Keratinocyte (primary cell): ENCODE measurements at regions not wholly inside any gene's neighbourhood (a gene's known extent, or its start where the extent isn't known, plus 50 kb on each side); places are given as distances from the start of the nearest gene placed in this dataset.

Source experiments
- DNase-seq: peaks from one replicate; pipeline ENCODE4 v3.0.0-alpha.2; 2011; ENCODE audit warnings: low read depth, missing footprints, low spot score
- FAIRE-seq: peaks from 2 replicates; lab custom pipeline; 2011; peaks lifted over from hg19 to GRCh38; lab: Jason Lieb, UNC
- H2AFZ ChIP-seq: 2 replicates; pipeline ENCODE4 v1.6.0; 2012; ENCODE audit warnings: low read length, control low read depth, inconsistent platforms; ENCODE audit not compliant: control insufficient read depth
- H3K27ac ChIP-seq: 2 replicates; pipeline ENCODE4 v1.5.1; 2011; ENCODE audit warnings: low read length; ENCODE audit not compliant: control insufficient read depth, insufficient read depth
- H3K27me3 ChIP-seq: 3 replicates; pipeline ENCODE4 v1.6.0; 2011; ENCODE audit warnings: low read length; ENCODE audit not compliant: control insufficient read depth, insufficient read depth; ENCODE audit errors: extremely low read depth
- H3K36me3 ChIP-seq, 2 experiments: 2 replicates in 1 of 2; 3 replicates in 1 of 2; pipeline ENCODE4 v1.5.1; 2011; ENCODE audit warnings: low read length in 2 of 2, mild to moderate bottlenecking in 1 of 2; ENCODE audit not compliant: control insufficient read depth in 2 of 2, insufficient read depth in 2 of 2; ENCODE audit errors: extremely low read depth in 1 of 2
- H3K4me1 ChIP-seq: 3 replicates; pipeline ENCODE4 v1.5.1; 2011; ENCODE audit warnings: low read length; ENCODE audit not compliant: control insufficient read depth, insufficient read depth; ENCODE audit errors: extremely low read depth
- H3K4me2 ChIP-seq: 3 replicates; pipeline ENCODE4 v1.6.0; 2011; ENCODE audit warnings: low read depth, low read length; ENCODE audit not compliant: control insufficient read depth, insufficient read depth; ENCODE audit errors: extremely low read depth
- H3K4me3 ChIP-seq, 3 experiments: fragments of 200-600 bp in 1 of 3; sonication (generic) in 1 of 3; 2 replicates in 2 of 3; 3 replicates in 1 of 3; pipeline ENCODE4 v1.5.1; 2011 to 2016; ENCODE audit warnings: low read length in 3 of 3, mild to moderate bottlenecking in 3 of 3, control low read depth in 2 of 3, inconsistent platforms in 1 of 3, low read depth in 1 of 3, mixed read lengths in 1 of 3, mixed run types in 1 of 3, moderate library complexity in 1 of 3; ENCODE audit not compliant: control insufficient read depth in 2 of 3, insufficient read depth in 2 of 3; ENCODE audit errors: extremely low read depth in 1 of 3
- H3K79me2 ChIP-seq: 2 replicates; pipeline ENCODE4 v1.6.0; 2012; ENCODE audit warnings: low read length; ENCODE audit not compliant: control insufficient read depth, insufficient read depth
- H3K9ac ChIP-seq: 3 replicates; pipeline ENCODE4 v1.6.0; 2011; ENCODE audit warnings: low read length; ENCODE audit not compliant: control insufficient read depth, insufficient read depth; ENCODE audit errors: extremely low read depth
- H3K9me1 ChIP-seq: 3 replicates; pipeline ENCODE4 v1.6.0; 2011; ENCODE audit warnings: low read length; ENCODE audit not compliant: control insufficient read depth, insufficient read depth; ENCODE audit errors: extremely low read depth
- H3K9me3 ChIP-seq: 2 replicates; pipeline ENCODE4 v1.5.1; 2012; ENCODE audit warnings: low read depth, low read length; ENCODE audit not compliant: control insufficient read depth
- H4K20me1 ChIP-seq: 3 replicates; pipeline ENCODE4 v1.6.0; 2011; ENCODE audit warnings: low read length; ENCODE audit not compliant: control insufficient read depth, insufficient read depth; ENCODE audit errors: extremely low read depth
- EZH2 ChIP-seq: IDR thresholded peaks from one replicate; pipeline ENCODE4 v1.6.1; 2012; ENCODE audit warnings: inconsistent platforms, mild to moderate bottlenecking, low read length, moderate library complexity
- dilution Hi-C: fragments of 300-500 bp; cut with MboI; formaldehyde crosslinking; loops from one replicate; pipeline ENCODE4 v1.7.0; 2020; ENCODE audit warnings: low sequenced_read_pairs; ENCODE audit not compliant: extremely low pct_ligation_motif_present
- TF ChIP-seq, protein P1 (sequence below), 3 experiments: IDR thresholded peaks in 1 of 3; conservative IDR thresholded peaks in 1 of 3; optimal IDR thresholded peaks in 1 of 3; 2 replicates in 2 of 3; 3 replicates in 1 of 3; pipeline versions ENCODE3 to v1.5.1; 2011; ENCODE audit warnings: low read length in 3 of 3, mild to moderate bottlenecking in 3 of 3, moderate library complexity in 2 of 3, control low read depth in 1 of 3, inconsistent platforms in 1 of 3; ENCODE audit not compliant: insufficient read depth in 2 of 3; ENCODE audit errors: extremely low read depth in 1 of 3

GRCh38 chr2:133635131-133635530 is 66.9 kb upstream of the NCKAP5 start:
- Histone ChIP-seq H3K79me2 (peaks cover 30% of the 10 kb centered on the region), H4K20me1 (no peaks in the 10 kb centered on the region), H3K36me3 (peaks cover 0 to 3% of the 10 kb centered on the region in 2 experiments), H3K4me1 (peaks cover 38% of the 10 kb centered on the region), H3K27ac (no peak overlapping the region), H3K9me3 (no peaks in the 10 kb centered on the region), H2AFZ (no peak overlapping the region), H3K9ac (no peak overlapping the region), H3K9me1 (peaks cover 2% of the 10 kb centered on the region), H3K27me3 (no peaks in the 10 kb centered on the region), H3K4me3 (no peak overlapping the region), H3K4me2 (peak overlapping the region; percentile 78)
- no peak for DNase-seq
- dilution Hi-C loops, result no loop called here
- FAIRE-seq, result no peak
- TF ChIP-seq EZH2, result no peak
- TF ChIP-seq, protein P1, sequence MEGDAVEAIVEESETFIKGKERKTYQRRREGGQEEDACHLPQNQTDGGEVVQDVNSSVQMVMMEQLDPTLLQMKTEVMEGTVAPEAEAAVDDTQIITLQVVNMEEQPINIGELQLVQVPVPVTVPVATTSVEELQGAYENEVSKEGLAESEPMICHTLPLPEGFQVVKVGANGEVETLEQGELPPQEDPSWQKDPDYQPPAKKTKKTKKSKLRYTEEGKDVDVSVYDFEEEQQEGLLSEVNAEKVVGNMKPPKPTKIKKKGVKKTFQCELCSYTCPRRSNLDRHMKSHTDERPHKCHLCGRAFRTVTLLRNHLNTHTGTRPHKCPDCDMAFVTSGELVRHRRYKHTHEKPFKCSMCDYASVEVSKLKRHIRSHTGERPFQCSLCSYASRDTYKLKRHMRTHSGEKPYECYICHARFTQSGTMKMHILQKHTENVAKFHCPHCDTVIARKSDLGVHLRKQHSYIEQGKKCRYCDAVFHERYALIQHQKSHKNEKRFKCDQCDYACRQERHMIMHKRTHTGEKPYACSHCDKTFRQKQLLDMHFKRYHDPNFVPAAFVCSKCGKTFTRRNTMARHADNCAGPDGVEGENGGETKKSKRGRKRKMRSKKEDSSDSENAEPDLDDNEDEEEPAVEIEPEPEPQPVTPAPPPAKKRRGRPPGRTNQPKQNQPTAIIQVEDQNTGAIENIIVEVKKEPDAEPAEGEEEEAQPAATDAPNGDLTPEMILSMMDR (optimal IDR thresholded peaks at IDR 0.05 in 1 of 3, IDR thresholded peaks at IDR 0.05 in 1 of 3, conservative IDR thresholded peaks at IDR 0.05 in 1 of 3; ENCODE audit: extremely low read depth in 1 of 3, insufficient read depth in 2 of 3, low read length in 3 of 3), result no peak

DNA sequence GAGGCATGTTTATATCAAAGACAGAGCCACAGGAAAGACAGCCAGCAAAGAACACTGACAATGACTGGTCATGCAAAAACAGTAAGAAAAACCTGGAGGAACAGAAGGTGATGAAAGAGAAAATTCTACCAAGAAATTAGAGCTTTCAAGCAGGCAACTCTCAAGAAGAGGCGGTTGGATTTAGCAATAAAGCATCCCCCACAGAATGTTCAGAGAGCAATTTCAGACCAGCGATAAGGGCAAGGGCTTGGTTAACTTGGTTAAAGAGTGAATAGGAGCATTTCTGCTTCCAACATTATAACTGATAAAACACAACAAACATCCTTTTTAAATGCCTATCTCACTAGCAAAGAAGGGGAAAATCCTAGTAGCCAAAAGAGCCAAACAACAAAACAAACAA is 68.0 kb upstream of the NCKAP5 start:
- Histone ChIP-seq H2AFZ (no peak overlapping the region), H3K36me3 (peaks cover 0 to 3% of the 10 kb centered on the region in 2 experiments), H3K4me3 (no peak overlapping the region), H3K4me2 (no peak overlapping the region), H3K27ac (no peak overlapping the region), H3K9me3 (no peaks in the 10 kb centered on the region), H3K79me2 (peaks cover 38% of the 10 kb centered on the region), H3K9ac (no peak overlapping the region), H4K20me1 (no peaks in the 10 kb centered on the region), H3K27me3 (no peaks in the 10 kb centered on the region), H3K9me1 (peaks cover 2% of the 10 kb centered on the region), H3K4me1 (peaks cover 47% of the 10 kb centered on the region)
- FAIRE-seq, result no peak
- DNase-seq, result no peak
- TF ChIP-seq, protein P1 (optimal IDR thresholded peaks at IDR 0.05 in 1 of 3, IDR thresholded peaks at IDR 0.05 in 1 of 3, conservative IDR thresholded peaks at IDR 0.05 in 1 of 3; ENCODE audit: extremely low read depth in 1 of 3, insufficient read depth in 2 of 3, low read length in 3 of 3), result no peak
- TF ChIP-seq EZH2, result no peak
- dilution Hi-C loops, result no loop called here
